K562 (cell line): ENCODE measurements at regions not wholly inside any gene's neighbourhood (a gene's known extent, or its start where the extent isn't known, plus 50 kb on each side); places are given as distances from the start of the nearest gene placed in this dataset.

Experiments used
- ATAC-seq: fragments of 200-7000 bp; cut with Tn5 transposase; 3 replicates; pipeline ENCODE4 v1.9.1; 2020; ENCODE audit warnings: moderate library complexity
- BruUV-seq: library from RNA; stranded (reverse); fragments of 400-500 nt; replicated peaks from 2 replicates; lab custom pipeline; 2021; lab: Mats Ljungman, UMichigan
- CTCF ChIA-PET: fragments of 300-600 bp; formaldehyde crosslinking; extraction: SDS; loops from one replicate; lab custom pipeline; 2021; ENCODE audit warnings: low intra/inter-chr PET ratio; lab: Yijun Ruan, JAX
- POLR2A ChIA-PET: fragments of 300-600, 350-650 bp; sonication (Branson Sonifier 250); formaldehyde crosslinking; extraction: SDS; loops from one replicate; lab custom pipeline; 2021; ENCODE audit warnings: antibody characterized with exemption, inconsistent platforms; lab: Yijun Ruan, JAX
- DNase-seq, 4 experiments: peaks; one replicate each; pipeline versions ENCODE4 v3.0.0 to v3.0.0-alpha.2; 2011 to 2018; ENCODE audit warnings: low spot score in 3 of 4, mixed read lengths in 3 of 4; ENCODE audit errors: extremely low read depth in 1 of 4
- FAIRE-seq: peaks from 2 replicates; lab custom pipeline; 2011; peaks lifted over from hg19 to GRCh38; lab: Jason Lieb, UNC
- H2AFZ ChIP-seq: 2 replicates; pipeline ENCODE4 v1.6.0; 2011; ENCODE audit warnings: low read depth, low read length, control low read depth, inconsistent platforms
- H3K27ac ChIP-seq: fragments of 200-600 bp; 3 replicates; pipeline ENCODE4 v1.8.0; 2011; ENCODE audit warnings: low read depth, mild to moderate bottlenecking, control low read depth, inconsistent platforms, low read length, moderate library complexity, mixed read lengths; ENCODE audit errors: extremely low read depth
- H3K27me3 ChIP-seq, 2 experiments: fragments of 300-600 bp in 1 of 2; 2 replicates in 1 of 2; 3 replicates in 1 of 2; pipeline versions ENCODE4 v1.6.0 to v1.8.0; 2011; ENCODE audit warnings: inconsistent platforms in 2 of 2, low read length in 2 of 2, mild to moderate bottlenecking in 1 of 2, mixed read lengths in 1 of 2, moderate library complexity in 1 of 2; ENCODE audit not compliant: control insufficient read depth in 2 of 2, insufficient read depth in 2 of 2
- H3K36me3 ChIP-seq: fragments of 300-600 bp; 3 replicates; pipeline ENCODE4 v1.8.0; 2011; ENCODE audit warnings: mild to moderate bottlenecking, low read length, inconsistent platforms; ENCODE audit not compliant: control insufficient read depth, insufficient read depth
- H3K4me1 ChIP-seq, 2 experiments: fragments of 200-600 bp in 1 of 2; replicated peaks in 1 of 2; 2 replicates in 1 of 2; 3 replicates in 1 of 2; pipeline versions ENCODE4 v1.5.1 to v1.8.0; 2011; ENCODE audit warnings: inconsistent platforms in 2 of 2, low read length in 2 of 2, mild to moderate bottlenecking in 1 of 2, mixed read lengths in 1 of 2, moderate library complexity in 1 of 2; ENCODE audit not compliant: control insufficient read depth in 2 of 2, insufficient read depth in 2 of 2
- H3K4me2 ChIP-seq: 2 replicates; pipeline ENCODE4 v1.6.1; 2011; ENCODE audit warnings: low read length, control low read depth, inconsistent platforms, mixed read lengths; ENCODE audit not compliant: insufficient read depth
- H3K4me3 ChIP-seq: fragments of 200-600 bp; sonication (generic), shearing (Covaris generic); 2 replicates; pipeline ENCODE4 v1.5.1; 2016; ENCODE audit warnings: control low read depth, inconsistent platforms
- H3K79me2 ChIP-seq: fragments of 200-600 bp; 3 replicates; pipeline ENCODE4 v1.8.0; 2011; ENCODE audit warnings: low read length, inconsistent platforms; ENCODE audit not compliant: control insufficient read depth, insufficient read depth
- H3K9ac ChIP-seq, 2 experiments: 2 replicates each; pipeline versions ENCODE4 v1.6.0 to v1.6.1; 2011; ENCODE audit warnings: low read depth in 2 of 2, low read length in 2 of 2, control low read depth in 1 of 2, inconsistent platforms in 1 of 2, mild to moderate bottlenecking in 1 of 2, mixed read lengths in 1 of 2; ENCODE audit not compliant: insufficient read depth in 1 of 2
- H3K9me1 ChIP-seq: one replicate; pipeline ENCODE4 v1.6.0; 2011; ENCODE audit warnings: inconsistent platforms, mild to moderate bottlenecking, low read length, moderate library complexity; ENCODE audit not compliant: control insufficient read depth, insufficient read depth
- H3K9me3 ChIP-seq: replicated peaks from 2 replicates; pipeline ENCODE4 v1.5.1; 2011; ENCODE audit warnings: low read depth, low read length, inconsistent platforms; ENCODE audit not compliant: control insufficient read depth, insufficient read depth
- H4K20me1 ChIP-seq: replicated peaks from 2 replicates; pipeline ENCODE4 v1.6.1; 2011; ENCODE audit warnings: low read length, inconsistent platforms, mixed read lengths; ENCODE audit not compliant: control insufficient read depth, insufficient read depth
- BRF1 ChIP-seq: IDR thresholded peaks from 3 replicates; pipeline ENCODE4 v1.6.1; 2011; ENCODE audit warnings: borderline replicate concordance, mild to moderate bottlenecking; ENCODE audit not compliant: insufficient read length; ENCODE audit errors: extremely low read depth
- CAMTA2 ChIP-seq: fragments of 250-450 bp; sonication (Bioruptor Pico); conservative IDR thresholded peaks from 2 replicates; pipeline ENCODE4 v1.5.1; 2022
- ELK1 ChIP-seq: sonication (generic); formaldehyde crosslinking; IDR thresholded peaks from 2 replicates; pipeline ENCODE4 v1.8.1; 2022; ENCODE audit warnings: missing genetic modification reagents
- HCFC1 ChIP-seq: IDR thresholded peaks from 2 replicates; pipeline ENCODE4 v1.6.1; 2012; ENCODE audit warnings: low read depth, low read length, improper control_type of control experiment
- HNRNPUL1 ChIP-seq: fragments of 200-400 bp; formaldehyde crosslinking; IDR thresholded peaks from 2 replicates; pipeline ENCODE4 v1.6.1; 2017; ENCODE audit warnings: low read length
- PCBP2 ChIP-seq: fragments of 200-400 bp; formaldehyde crosslinking; IDR thresholded peaks from 2 replicates; pipeline ENCODE4 v1.6.1; 2018; ENCODE audit warnings: low read length, low read depth, mild to moderate bottlenecking, moderate library complexity; ENCODE audit not compliant: poor library complexity, severe bottlenecking
- TCF3 ChIP-seq: sonication (generic); formaldehyde crosslinking; IDR thresholded peaks from 2 replicates; pipeline ENCODE4 v1.4.0; 2020; ENCODE audit warnings: mild to moderate bottlenecking, missing genetic modification reagents
- ZNF263 ChIP-seq: sonication (generic); formaldehyde crosslinking; IDR thresholded peaks from 2 replicates; pipeline ENCODE4 v1.8.0; 2022; ENCODE audit warnings: mild to moderate bottlenecking, missing genetic modification reagents, borderline replicate concordance
- ZNF668 ChIP-seq: fragments of 250-450 bp; sonication (Bioruptor Pico); IDR thresholded peaks from 2 replicates; pipeline ENCODE4 v1.8.0; 2022; ENCODE audit warnings: mild to moderate bottlenecking, inconsistent platforms
- WGBS: fragments of 100-300 bp; shearing (Covaris generic); methylation state at CpG from one replicate; pipeline ENCODE4 v1.1.6; 2016; ENCODE audit warnings: low coverage, mixed read lengths; ENCODE audit not compliant: insufficient coverage; ENCODE audit errors: missing lambda C conversion rate; 5-methylcytosine and 5-hydroxymethylcytosine counted together
- in situ Hi-C: fragments of 300-500 bp; cut with MboI; formaldehyde crosslinking; loops from 4 replicates; pipeline ENCODE4 v1.15.0; 2018; ENCODE audit warnings: inconsistent platforms, mixed read lengths
- intact Hi-C: fragments of 100-400 bp; cut with micrococcal nuclease; formaldehyde crosslinking; loops from 2 replicates; pipeline ENCODE4 v1.14.2; 2022
- TF ChIP-seq, protein P1 (sequence below): fragments of 450-650 bp; IDR thresholded peaks from 2 replicates; pipeline ENCODE4 v1.6.1; 2016
- TF ChIP-seq, protein P2 (sequence below): IDR thresholded peaks from 2 replicates; pipeline ENCODE4 v1.6.1; 2016; ENCODE audit warnings: missing genetic modification characterization, missing compliant biosample characterization
- TF ChIP-seq, protein P3 (sequence below): fragments of 200-800 bp; sonication (Bioruptor generic); IDR thresholded peaks from 2 replicates; pipeline ENCODE4 v1.6.1; 2016; ENCODE audit warnings: missing genetic modification characterization, missing compliant biosample characterization

GRCh38 chr20:39961637-39962244, 727.3 kb downstream of the MAFB start:
- DNase-seq (no peak), ATAC-seq (no peak), FAIRE-seq (no peak)
- H4K20me1 ChIP-seq: no peaks in the 10 kb centered on the region
- H3K36me3 ChIP-seq: no peaks in the 10 kb centered on the region
- intact Hi-C loops: no loop called here
- POLR2A ChIA-PET: no interaction called here
- no peak overlapping the region for H3K4me3 ChIP-seq
- 1% methylated on average over 6 of the region's 6 CpGs for WGBS
- H3K9me1 ChIP-seq: no peaks in the 10 kb centered on the region
- H3K79me2 ChIP-seq: no peaks in the 10 kb centered on the region
- no peak overlapping the region for H2AFZ ChIP-seq
- CTCF ChIA-PET: interaction anchor here (0.7 kb wide), 1 partner anchor 187 kb away, joined by 4 read pairs; no protein-coding TSS in a partner anchor
- no peaks in the 10 kb centered on the region for H3K4me1 ChIP-seq
- H3K4me2 ChIP-seq: no peak overlapping the region
- no TSS peak for BruUV-seq
- in situ Hi-C loops: no loop called here
- no peak overlapping the region for H3K27ac ChIP-seq
- H3K27me3 ChIP-seq: no peaks in the 10 kb centered on the region
- no peak overlapping the region for H3K9ac ChIP-seq
- H3K9me3 ChIP-seq: no peaks in the 10 kb centered on the region
- TF ChIP-seq ZNF668 (no peak), ELK1 (CRISPR knock-in tag) (no peak), PCBP2 (no peak), HCFC1 (no peak), ZNF263 (CRISPR knock-in tag) (no peak), TCF3 (CRISPR knock-in tag) (no peak), BRF1 (no peak), HNRNPUL1 (no peak), CAMTA2 (CRISPR knock-in tag) (no peak)
- TF ChIP-seq, protein P1, sequence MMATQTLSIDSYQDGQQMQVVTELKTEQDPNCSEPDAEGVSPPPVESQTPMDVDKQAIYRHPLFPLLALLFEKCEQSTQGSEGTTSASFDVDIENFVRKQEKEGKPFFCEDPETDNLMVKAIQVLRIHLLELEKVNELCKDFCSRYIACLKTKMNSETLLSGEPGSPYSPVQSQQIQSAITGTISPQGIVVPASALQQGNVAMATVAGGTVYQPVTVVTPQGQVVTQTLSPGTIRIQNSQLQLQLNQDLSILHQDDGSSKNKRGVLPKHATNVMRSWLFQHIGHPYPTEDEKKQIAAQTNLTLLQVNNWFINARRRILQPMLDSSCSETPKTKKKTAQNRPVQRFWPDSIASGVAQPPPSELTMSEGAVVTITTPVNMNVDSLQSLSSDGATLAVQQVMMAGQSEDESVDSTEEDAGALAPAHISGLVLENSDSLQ: no peak
- TF ChIP-seq, protein P2, sequence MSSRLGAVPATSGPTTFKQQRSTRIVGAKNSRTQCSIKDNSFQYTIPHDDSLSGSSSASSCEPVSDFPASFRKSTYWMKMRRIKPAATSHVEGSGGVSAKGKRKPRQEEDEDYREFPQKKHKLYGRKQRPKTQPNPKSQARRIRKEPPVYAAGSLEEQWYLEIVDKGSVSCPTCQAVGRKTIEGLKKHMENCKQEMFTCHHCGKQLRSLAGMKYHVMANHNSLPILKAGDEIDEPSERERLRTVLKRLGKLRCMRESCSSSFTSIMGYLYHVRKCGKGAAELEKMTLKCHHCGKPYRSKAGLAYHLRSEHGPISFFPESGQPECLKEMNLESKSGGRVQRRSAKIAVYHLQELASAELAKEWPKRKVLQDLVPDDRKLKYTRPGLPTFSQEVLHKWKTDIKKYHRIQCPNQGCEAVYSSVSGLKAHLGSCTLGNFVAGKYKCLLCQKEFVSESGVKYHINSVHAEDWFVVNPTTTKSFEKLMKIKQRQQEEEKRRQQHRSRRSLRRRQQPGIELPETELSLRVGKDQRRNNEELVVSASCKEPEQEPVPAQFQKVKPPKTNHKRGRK (tag): no peak
- TF ChIP-seq, protein P3, sequence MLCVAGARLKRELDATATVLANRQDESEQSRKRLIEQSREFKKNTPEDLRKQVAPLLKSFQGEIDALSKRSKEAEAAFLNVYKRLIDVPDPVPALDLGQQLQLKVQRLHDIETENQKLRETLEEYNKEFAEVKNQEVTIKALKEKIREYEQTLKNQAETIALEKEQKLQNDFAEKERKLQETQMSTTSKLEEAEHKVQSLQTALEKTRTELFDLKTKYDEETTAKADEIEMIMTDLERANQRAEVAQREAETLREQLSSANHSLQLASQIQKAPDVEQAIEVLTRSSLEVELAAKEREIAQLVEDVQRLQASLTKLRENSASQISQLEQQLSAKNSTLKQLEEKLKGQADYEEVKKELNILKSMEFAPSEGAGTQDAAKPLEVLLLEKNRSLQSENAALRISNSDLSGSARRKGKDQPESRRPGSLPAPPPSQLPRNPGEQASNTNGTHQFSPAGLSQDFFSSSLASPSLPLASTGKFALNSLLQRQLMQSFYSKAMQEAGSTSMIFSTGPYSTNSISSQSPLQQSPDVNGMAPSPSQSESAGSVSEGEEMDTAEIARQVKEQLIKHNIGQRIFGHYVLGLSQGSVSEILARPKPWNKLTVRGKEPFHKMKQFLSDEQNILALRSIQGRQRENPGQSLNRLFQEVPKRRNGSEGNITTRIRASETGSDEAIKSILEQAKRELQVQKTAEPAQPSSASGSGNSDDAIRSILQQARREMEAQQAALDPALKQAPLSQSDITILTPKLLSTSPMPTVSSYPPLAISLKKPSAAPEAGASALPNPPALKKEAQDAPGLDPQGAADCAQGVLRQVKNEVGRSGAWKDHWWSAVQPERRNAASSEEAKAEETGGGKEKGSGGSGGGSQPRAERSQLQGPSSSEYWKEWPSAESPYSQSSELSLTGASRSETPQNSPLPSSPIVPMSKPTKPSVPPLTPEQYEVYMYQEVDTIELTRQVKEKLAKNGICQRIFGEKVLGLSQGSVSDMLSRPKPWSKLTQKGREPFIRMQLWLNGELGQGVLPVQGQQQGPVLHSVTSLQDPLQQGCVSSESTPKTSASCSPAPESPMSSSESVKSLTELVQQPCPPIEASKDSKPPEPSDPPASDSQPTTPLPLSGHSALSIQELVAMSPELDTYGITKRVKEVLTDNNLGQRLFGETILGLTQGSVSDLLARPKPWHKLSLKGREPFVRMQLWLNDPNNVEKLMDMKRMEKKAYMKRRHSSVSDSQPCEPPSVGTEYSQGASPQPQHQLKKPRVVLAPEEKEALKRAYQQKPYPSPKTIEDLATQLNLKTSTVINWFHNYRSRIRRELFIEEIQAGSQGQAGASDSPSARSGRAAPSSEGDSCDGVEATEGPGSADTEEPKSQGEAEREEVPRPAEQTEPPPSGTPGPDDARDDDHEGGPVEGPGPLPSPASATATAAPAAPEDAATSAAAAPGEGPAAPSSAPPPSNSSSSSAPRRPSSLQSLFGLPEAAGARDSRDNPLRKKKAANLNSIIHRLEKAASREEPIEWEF (CRISPR knock-in tag): no peak
